Activated CD4-positive, alpha-beta T cell treated with anti-CD3 and anti-CD28 coated beads, Interleukin-2, amount 50 U/mL, for 1 hour (primary cell): ENCODE measurements at regions not wholly inside any gene's neighbourhood (a gene's known extent, or its start where the extent isn't known, plus 50 kb on each side); places are given as distances from the start of the nearest gene placed in this dataset.
"Not testable (repeated sequence)": the region's sequence is repeated elsewhere in the genome, so short reads cannot be mapped to it uniquely, and the experiment has no call there.

Experiments
- DNase-seq: peaks from one replicate; pipeline ENCODE4 v3.0.0-alpha.2; 2020

DNA sequence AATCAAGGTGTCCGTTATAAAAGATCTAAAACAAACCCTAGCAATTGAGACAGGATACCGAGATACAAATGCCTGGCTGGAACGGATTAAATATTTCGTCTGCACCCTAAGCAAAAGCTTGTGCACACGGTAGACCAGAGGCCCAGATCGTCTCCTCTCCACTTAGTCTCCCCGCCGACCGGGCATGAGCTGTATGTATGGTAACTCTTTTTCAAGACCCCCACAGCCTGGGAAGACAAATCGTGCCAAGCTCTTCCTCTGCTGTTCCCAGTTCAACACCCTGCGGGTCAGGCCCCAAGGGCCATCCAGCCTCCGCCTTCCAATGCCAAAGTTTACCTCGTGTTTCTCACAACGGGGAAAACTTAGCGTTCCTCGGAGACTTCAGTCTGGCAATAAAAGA is 285.7 kb upstream of the GALNT17 start:
- DNase-seq = no peak

DNA sequence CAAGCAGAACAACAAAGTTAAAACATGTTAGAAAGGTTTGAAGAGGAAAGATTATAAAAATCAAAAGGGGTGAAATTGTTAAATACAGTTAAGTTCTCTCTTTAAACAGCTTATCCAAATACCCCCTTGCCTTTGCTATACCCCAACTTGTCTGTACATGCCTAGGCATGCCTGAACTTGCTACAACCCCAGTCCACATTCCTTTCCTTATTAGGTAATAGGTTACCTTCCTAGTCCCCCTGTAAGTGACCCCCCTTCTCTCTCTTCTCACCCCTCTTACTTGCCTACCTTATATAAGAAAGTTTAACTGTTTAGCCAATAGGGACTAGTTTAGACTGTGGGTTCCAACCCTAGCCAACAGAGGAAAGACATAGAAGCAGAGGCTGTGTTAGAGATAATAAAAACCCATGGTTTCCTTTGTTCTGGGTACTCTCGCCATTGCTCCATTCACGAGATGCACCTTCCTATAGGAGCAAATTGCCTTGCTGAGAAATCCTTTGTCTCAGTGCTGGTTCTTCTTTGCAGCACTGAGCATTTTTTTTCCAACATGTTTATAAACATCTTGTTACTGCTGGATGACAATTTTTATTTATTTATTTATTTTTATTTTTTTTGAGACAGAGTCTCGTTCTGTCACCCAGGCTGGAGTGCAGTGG is 282.2 kb upstream of the GALNT17 start:
- no peak for DNase-seq

DNA sequence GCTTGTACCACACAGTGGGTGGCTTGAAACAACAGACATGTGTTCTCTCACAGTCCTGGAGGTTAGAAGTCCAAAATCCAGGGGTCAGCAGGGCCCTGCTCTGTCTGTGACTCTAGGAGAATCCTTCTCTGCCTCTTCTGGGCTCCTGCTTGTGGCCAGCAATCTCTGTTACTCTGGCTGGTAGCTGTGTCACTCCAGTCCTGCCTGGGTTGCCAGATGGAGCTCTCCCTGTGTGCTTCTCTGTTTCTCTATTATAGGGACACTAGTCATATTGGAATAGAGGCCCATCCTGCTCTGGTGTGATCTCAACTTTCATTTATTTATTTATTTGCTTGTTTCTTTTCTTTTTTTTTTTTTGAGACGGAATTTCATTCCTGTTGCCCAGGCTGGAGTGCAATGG is 276.6 kb upstream of the GALNT17 start:
- DNase-seq = no peak

DNA sequence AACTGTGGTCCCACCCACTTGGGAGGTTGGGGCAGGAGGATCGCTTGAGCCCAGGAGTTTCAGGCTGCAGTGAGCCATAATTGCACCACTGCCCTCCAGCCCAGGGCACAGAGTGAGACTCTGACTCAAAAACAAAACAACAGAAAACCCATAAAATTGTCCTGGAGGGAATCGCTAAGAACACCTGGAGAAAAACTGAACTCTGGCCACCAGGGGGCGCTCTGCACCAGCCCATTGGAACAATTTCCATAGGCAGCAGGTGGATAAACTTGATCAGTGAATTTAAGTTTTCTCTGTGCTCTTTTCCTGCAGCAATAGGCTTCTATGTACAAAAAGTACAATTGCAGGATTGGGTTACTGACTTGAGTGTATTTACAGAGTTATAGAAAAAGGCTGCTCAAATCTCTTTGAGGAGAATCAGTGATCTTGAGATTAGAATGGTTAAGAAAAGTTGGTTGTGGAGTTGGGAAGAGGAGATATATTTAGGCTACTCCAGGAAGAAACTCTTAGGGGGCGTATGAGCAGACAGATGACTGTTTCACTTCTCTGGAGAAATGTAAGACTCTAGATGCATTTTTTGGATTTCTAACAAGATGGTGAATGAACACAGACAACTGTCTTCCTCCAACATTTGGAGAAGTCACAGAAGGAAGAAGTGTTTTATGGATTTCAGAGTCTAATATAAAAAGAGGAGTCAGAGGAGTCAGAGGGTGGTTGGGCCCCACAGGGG is 274.9 kb upstream of the GALNT17 start:
- peak; percentile 43 for DNase-seq

DNA sequence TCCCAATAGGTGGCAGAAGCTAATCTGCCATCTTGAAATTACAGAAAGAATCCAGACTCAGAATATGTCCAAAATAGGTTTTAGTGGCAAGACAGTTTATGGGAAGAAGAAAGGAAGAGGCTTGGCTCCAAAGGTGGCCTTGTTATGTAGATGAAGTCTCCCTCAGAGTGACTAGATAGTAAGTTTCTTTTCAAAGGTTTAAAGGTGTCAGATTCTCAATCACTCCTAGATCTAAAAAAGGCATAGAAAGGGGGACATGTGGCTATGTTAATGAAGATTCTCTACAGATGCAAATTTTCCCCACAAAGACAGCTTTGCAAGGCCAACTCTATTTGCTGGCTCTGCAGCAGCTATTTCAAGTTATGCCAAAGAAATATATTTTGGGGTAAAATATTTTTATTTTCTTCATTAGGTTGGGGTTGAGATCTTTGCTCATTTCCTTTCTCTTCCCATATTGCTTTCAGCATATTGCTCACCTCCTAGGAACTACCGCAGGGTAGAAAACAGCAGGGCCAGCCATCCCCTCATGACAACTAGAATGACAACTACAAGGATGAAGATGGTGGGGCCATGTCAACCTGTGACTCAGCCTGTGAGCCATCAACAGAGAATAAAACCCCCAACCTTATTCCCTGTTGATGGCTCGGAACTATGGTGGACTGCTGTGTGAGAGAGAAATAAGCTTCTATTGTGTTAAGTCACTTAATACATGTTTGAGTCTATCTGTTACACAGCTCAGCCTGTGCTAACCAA is 274.0 kb upstream of the GALNT17 start:
- no peak for DNase-seq

DNA sequence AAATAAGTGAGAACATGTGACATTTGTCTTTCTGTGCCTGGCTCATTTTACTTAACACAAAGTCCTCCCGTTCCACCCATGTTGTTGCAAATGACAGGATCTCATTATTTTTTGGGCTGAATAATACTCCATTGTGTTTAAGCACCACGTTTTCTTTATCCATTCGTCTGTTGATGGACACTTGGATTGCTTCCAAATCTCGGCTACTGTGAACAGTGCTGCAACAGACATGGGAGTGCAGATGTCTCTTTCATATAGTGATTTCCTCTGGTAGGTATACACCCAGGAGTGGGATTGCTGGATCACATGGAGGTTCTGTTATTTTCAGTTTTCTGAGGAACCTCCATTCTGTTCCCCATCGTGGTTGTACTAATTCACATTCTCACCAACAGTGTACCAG is 264.4 kb upstream of the GALNT17 start:
- DNase-seq = no peak

DNA sequence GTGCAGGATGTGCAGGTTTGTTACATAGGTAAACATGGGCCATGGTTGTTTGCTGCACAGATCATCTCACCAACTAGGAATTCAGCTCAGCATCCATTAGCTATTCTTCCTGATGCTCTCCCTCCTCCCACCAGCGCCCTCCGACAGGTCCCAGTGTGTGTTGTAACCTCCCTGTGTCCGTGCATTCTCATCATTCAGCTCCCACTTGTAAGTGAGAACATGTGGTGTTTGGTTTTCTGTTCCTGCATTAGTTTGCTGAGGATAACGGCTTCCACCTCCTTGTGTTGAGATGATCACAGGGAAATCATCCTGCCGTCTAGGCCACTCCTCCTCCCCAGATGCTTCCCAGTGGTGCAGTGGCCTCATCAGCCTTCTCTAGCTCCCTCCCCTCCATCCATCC is 261.6 kb upstream of the GALNT17 start:
- no peak for DNase-seq

DNA sequence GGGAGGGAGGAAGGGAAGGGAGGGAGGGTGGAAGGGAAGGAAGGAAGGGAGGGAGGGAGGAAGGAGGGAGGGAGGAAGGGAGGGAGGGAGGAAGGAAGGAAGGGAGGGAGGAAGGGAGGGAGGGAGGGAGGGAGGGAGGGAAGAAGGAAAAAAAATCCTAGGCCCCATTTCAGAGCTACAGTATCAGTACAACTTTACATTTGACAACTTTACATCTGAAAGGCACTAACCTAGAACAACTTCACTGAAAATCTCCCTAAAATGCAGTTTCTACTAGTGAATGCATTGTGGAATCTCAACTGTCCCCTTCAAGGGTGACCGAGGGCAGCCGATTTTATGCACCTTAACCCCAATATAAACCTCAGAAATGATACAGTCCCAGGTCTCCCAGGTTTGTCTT is 259.8 kb upstream of the GALNT17 start:
- DNase-seq = no peak

DNA sequence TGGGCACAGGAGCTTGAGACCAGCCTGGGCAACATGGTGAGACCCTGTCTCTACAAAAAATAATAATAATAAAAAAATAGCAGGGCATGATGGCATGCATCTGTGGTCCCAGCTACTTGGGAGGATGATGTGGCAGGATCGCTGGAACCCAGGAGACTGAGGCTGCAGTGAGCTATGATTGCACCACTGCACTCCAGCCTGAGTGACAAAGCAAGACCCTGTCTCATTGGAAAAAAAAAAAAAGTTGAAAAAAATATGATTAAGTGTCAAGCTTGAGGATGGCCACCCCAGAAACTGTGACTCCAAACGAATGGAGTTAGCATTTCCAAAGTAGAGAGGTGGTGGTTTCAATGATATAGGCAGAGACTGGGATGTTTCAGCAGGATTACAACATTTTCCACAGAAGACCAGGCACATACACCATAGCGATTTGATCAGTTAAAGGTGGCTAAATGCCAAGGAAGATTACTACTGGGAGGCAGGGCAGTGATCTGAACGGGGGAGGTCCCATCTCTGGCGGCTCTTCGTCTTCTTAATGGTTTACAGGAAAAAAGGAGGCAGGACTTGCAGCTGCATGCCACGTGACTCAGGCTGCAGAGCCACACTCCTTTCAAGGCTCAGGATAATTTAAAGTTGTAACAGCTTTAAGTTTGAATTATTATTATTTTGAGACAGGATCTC is 250.6 kb upstream of the GALNT17 start:
- DNase-seq = no peak

DNA sequence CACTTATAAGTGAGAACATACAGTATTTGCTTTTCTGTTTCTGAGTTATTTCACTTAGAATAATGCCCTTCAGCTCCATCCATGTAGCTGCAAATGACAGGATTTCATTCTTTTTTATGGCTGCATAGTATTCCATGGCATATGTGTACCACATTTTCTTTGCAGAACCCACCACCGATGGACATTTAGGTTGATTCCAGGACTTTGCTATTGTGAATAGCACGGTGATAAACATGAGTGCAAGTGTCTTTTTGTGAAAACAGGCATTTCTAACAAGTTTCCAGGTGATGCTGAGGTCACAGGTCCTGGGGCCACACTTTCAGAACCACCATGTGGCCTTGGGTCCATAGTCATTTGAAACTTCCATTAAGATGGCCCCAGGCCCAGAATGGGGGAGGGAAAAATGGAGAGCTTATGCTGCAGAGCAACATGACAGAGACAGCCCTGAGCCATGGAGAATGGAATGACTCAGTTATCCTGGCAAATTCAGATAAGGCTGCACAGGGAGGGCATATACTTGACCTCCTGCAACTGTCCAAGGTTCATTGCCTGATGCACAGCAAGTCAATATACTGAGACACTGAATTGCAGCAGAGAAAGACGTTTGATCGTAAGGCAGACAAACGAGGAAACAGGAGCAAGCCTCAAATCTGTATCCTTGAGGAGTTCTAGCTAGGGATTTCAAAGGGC is 248.0 kb upstream of the GALNT17 start:
- no peak for DNase-seq

GRCh38 chr7:70884440-70884764 is 247.5 kb upstream of the GALNT17 start:
- no peak for DNase-seq

DNA sequence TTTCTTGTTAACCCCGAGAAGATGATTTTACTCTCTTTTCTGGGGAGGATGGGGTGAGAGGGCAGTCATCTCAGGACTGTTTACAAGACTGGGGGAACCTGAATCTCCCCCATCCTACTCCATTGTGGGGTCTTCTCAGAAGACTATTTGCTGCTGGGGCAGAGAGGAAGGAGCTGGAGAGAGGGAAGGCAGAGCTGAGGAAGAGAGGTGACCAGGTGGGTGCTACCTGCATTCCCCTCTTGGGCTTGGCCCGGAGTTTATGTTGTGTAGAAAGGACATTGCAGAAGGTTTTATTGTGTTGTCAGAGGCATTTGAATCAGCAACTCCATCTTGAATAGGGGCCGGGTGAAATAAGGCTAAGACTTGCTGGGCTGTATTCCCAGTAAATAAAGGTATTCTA is 247.1 kb upstream of the GALNT17 start:
- DNase-seq = no peak

DNA sequence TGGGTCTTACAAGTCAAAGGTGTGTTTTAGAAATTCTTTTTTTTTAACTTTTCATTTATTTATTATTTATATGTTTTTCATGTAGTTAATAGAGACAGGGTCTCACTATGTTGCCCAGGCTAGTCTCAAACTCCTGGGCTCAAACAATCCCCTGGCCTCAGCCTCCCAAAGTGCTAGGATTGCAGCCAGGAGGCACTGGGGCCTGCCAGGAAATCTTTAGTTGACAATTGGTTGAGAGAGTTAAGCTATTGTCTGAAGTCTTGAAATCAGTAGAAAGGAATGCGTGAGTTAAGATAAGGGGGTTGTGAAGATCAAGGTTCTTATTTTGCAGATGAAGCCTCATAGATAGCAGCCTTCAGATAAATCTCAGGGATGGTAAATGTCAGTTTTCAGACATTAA is 245.4 kb upstream of the GALNT17 start:
- DNase-seq = no peak

DNA sequence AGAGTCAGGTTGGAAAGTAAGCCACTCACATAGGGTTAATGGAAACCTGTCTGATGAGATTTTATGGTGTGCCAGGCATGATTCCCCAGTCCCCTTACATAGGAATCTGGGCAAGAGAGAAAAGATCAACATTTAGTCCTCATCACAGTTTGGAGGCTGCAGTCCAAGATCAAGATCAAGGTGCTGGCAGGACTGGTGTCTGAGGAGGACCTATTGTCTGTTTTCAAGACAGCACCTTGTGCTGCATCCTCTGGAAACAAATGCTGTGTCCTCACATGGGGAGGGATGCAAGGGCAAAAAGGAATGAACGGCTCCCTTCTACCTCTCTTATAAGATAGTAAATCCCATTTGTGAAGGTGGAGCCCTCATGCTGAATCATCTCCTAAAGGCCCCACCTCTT is 244.8 kb upstream of the GALNT17 start:
- no peak for DNase-seq

GRCh38 chr7:70890147-70890969 is 241.6 kb upstream of the GALNT17 start:
- no peak for DNase-seq

DNA sequence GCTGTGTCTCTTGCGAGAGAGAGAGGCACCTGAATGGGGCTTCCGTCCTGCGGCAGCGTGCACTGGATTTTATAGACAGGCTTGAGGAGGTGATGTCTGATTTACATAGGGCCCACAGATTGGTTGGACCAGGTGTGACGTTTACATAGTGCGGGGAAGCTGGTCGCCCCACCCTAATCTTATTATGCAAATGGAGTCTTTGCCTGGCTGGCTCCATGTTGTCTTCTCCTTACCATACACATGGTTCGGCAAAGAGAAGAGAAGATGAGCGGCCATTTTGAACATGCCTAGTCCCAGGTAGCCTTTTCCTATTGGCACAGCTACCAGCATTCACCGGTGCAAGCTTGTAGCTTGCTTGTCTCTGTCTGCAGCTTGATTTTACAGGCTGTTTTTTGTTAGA is 238.5 kb upstream of the GALNT17 start:
- no peak for DNase-seq

DNA sequence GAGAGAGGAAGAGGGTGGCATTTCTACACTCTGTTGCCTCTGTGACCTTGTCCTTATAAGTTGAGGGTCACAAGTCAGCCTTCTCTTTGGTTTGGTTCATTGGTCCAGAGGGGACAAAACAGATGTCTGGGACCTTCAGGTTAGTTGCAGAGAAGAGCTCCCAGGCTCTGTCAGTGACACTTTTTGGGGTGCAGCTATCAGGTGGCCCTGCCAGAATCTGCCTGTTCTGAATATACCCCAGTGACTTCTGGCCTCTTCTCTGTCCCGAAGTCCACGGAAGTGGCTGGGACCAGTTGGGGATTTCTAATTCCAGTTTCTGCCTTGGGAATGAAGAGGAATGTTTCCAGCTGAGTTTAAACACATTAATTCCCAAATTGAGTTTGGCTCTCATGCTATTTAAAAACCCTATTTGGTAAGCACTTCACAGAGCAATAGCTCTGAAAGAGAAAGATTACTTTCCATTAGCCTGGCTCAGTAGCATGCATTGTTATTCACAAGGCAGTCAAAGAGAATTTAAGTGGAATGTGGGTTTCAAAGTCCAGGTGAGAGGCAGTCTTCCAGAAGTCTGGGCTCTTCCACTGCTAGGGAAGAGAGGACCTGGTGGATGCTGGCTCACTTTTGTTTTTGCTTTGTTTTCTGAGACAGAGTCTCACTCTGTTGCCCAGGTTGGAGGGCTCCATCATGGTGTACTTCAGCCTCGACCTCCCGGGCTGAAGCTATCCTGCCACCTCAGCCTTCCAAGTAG is 237.8 kb upstream of the GALNT17 start:
- DNase-seq = no peak

DNA sequence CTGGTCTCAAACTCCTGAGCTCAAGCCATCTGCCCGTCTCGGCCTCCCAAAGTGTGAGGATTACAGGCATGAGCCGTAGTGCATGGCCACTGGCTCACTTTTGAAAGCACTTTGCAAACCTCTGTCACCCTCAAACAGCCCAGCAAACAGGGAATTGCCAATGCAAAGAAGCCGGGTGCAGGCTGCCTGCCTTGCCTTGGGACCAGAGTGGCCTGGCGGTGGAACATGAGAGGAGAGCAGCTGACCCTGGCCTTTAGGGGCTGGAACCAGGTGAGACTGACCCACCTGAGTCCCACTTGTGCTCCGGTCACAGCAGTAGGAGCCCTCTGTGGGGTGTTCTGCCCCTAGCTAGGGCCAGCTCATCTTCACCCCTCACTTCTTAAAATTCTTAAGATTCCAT is 237.1 kb upstream of the GALNT17 start:
- DNase-seq = no peak

GRCh38 chr7:70895337-70896200 is 236.4 kb upstream of the GALNT17 start:
- DNase-seq = not testable (repeated sequence)
